Activated T-helper 17 cell treated with anti-CD3 and anti-CD28 coated beads, Interleukin-2, amount 50 U/mL, for 72 hours (primary cell): ENCODE measurements at regions not wholly inside any gene's neighbourhood (a gene's known extent, or its start where the extent isn't known, plus 50 kb on each side); places are given as distances from the start of the nearest gene placed in this dataset.

Experiments used
- ATAC-seq: fragments of 150-1000 bp; cut with Tn5 transposase; replicated peaks from 2 replicates; pipeline ENCODE4 v1.10.0; 2021; ENCODE audit warnings: mild to moderate bottlenecking, moderate library complexity
- H3K27ac Mint-ChIP-seq: one replicate; pipeline ENCODE4 v1.8.0; 2022; ENCODE audit warnings: mixed read lengths
- H3K27me3 Mint-ChIP-seq: one replicate; pipeline ENCODE4 v1.8.0; 2022; ENCODE audit warnings: mixed read lengths
- H3K36me3 Mint-ChIP-seq: one replicate; pipeline ENCODE4 v1.8.0; 2022; ENCODE audit warnings: low read depth, mild to moderate bottlenecking, mixed read lengths
- H3K4me1 Mint-ChIP-seq: one replicate; pipeline ENCODE4 v1.8.0; 2022; ENCODE audit warnings: mixed read lengths
- H3K4me3 Mint-ChIP-seq: one replicate; pipeline ENCODE4 v1.8.0; 2022; ENCODE audit warnings: mild to moderate bottlenecking, mixed read lengths
- H3K9me3 Mint-ChIP-seq: one replicate; pipeline ENCODE4 v1.8.0; 2022; ENCODE audit warnings: mixed read lengths

GRCh38 chr2:129299756-129300155 is 679.7 kb upstream of the RAB6C start:
- Mint-ChIP-seq H3K4me3 (no peak overlapping the region), H3K27ac (no peak overlapping the region), H3K36me3 (no peaks in the 10 kb centered on the region), H3K9me3 (no peaks in the 10 kb centered on the region), H3K27me3 (no peaks in the 10 kb centered on the region), H3K4me1 (no peaks in the 10 kb centered on the region)
- ATAC-seq, result no peak

DNA sequence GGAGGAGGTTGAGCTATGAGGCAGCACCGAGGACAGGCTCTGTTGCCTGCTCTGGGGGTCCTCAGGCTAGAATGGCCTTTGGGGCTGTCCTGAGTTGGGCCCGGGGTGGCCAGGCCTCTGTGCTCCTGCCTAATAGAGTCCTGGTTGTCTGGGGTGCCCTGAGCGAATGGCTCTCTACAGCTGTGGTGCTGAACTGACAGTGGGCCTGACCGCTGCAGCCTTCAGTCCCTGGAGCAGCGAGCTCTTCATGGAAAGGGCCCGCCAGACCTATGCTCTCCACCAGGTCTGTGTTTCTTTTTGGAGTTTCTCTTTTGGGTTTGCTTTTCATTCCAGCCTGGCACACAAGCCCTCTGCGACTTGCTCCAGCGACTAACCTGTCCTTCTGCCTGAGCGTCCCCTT is 679.0 kb upstream of the RAB6C start:
- Mint-ChIP-seq H3K4me3 (no peak overlapping the region), H3K27me3 (no peaks in the 10 kb centered on the region), H3K27ac (no peak overlapping the region), H3K9me3 (no peaks in the 10 kb centered on the region), H3K4me1 (no peaks in the 10 kb centered on the region), H3K36me3 (no peaks in the 10 kb centered on the region)
- no peak for ATAC-seq

GRCh38 chr2:129301431-129301913 is 678.0 kb upstream of the RAB6C start:
- Mint-ChIP-seq H3K36me3 (no peaks in the 10 kb centered on the region), H3K27me3 (no peaks in the 10 kb centered on the region), H3K9me3 (no peaks in the 10 kb centered on the region), H3K27ac (no peak overlapping the region), H3K4me3 (no peak overlapping the region), H3K4me1 (no peaks in the 10 kb centered on the region)
- no peak for ATAC-seq

- Mint-ChIP-seq H3K27me3 (no peaks in the 10 kb centered on the region), H3K4me3 (no peak overlapping the region), H3K4me1 (no peaks in the 10 kb centered on the region), H3K9me3 (no peaks in the 10 kb centered on the region), H3K36me3 (no peaks in the 10 kb centered on the region), H3K27ac (no peak overlapping the region)
- ATAC-seq, result no peak
Observed at GRCh38 chr2:129302106-129302505, 677.4 kb upstream of the RAB6C start.

- Mint-ChIP-seq H3K27ac (no peak overlapping the region), H3K27me3 (no peaks in the 10 kb centered on the region)
- no peak for ATAC-seq
Observed at GRCh38 chr2:129302561-129303183, 676.8 kb upstream of the RAB6C start.

DNA sequence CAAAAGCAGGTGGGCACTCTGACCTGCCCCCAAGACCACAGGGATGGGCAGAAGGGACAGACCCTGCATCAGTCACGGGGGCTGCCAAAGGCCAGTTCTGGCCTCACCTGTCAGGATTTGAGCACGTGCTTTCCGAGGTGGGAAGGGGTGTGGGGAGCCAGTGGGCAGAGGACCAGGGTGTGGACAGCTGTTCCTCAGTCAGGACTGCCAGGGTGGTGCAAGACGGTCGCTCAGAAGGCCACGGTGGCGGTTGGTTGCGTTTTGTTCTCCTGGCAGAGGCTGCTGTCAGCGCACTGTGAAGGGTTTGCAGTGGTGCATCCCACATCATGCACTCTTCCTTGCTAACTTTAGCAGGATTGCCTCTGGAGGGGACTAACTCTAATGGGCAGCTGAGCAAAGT is 665.3 kb upstream of the RAB6C start:
- Mint-ChIP-seq H3K9me3 (no peaks in the 10 kb centered on the region), H3K4me1 (no peaks in the 10 kb centered on the region), H3K27ac (no peak overlapping the region), H3K36me3 (no peaks in the 10 kb centered on the region), H3K4me3 (no peak overlapping the region), H3K27me3 (no peaks in the 10 kb centered on the region)
- no peak for ATAC-seq

More at GRCh38 chr2:129302561-129303183, 676.8 kb upstream of the RAB6C start:
- H3K36me3 Mint-ChIP-seq, result no peaks in the 10 kb centered on the region
- H3K4me3 Mint-ChIP-seq, result no peak overlapping the region
- H3K4me1 Mint-ChIP-seq, result no peaks in the 10 kb centered on the region
- no peaks in the 10 kb centered on the region for H3K9me3 Mint-ChIP-seq

DNA sequence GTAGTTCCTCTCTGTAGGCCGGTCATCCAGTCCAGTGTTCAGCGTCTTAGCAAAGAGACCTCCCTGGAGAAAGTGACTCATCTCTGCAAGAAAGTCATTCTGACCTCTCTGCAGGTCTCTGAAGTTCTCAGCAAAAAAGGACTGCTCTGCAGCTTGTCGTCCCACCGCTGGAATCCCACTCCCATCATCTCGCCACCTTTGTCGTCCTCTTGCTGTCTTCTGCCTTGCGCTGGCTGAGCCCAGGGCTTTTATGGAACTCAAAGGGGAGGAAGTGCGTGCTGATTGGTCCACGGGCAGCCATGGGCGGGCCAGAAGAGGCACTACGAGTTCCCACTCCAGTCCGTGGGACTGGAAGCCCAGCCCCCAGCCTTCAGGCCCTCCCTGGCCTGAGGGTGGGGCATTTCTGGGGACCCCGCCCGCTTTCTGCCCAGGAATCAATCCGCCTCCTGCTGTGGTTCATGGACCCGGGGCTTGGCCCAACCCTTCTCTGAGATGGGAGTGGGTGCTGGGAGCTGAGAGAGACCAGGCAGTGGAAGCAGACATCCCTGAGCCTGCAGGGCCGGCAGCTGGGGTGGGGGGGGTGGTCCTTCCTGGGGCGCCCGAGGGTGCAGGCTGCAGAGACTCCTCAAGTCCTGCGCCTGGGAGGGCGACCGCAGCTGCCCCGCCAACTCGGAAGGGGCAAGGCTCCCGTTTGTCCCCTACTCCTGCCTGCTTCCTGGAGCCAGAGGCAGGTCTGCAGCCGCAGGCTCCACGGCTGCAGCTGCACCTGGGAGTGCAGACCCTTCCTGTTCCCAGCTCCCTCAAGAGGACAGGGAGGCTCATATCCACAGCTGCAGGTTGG is 660.7 kb upstream of the RAB6C start:
- Mint-ChIP-seq H3K4me1 (no peaks in the 10 kb centered on the region), H3K4me3 (no peak overlapping the region), H3K9me3 (no peaks in the 10 kb centered on the region), H3K27me3 (no peaks in the 10 kb centered on the region), H3K36me3 (no peaks in the 10 kb centered on the region), H3K27ac (no peak overlapping the region)
- ATAC-seq, result no peak

- Mint-ChIP-seq H3K27me3 (no peaks in the 10 kb centered on the region), H3K27ac (no peak overlapping the region), H3K4me1 (no peaks in the 10 kb centered on the region), H3K4me3 (no peak overlapping the region), H3K36me3 (no peaks in the 10 kb centered on the region), H3K9me3 (no peaks in the 10 kb centered on the region)
- ATAC-seq, result no peak
Observed at GRCh38 chr2:129319422-129319717, 660.1 kb upstream of the RAB6C start.

DNA sequence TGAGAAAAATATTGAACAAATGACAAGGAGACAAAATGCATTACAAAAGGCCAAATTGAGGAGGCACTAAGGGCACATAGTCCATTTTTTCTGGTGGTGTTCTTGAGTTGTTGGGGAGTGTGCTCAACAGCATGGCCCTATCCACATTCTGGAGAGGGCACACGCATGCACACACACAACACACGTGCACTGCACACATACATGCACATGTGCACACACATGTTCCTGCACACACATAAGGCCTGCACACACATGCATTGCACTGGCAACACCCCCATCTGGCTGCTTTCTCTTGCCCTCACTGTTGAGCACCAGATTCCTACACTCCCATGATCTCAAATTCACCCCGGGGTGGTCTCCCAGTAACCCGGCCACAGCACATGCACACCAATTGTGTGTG is 659.2 kb upstream of the RAB6C start:
- Mint-ChIP-seq H3K27ac (no peak overlapping the region), H3K27me3 (no peaks in the 10 kb centered on the region)

DNA sequence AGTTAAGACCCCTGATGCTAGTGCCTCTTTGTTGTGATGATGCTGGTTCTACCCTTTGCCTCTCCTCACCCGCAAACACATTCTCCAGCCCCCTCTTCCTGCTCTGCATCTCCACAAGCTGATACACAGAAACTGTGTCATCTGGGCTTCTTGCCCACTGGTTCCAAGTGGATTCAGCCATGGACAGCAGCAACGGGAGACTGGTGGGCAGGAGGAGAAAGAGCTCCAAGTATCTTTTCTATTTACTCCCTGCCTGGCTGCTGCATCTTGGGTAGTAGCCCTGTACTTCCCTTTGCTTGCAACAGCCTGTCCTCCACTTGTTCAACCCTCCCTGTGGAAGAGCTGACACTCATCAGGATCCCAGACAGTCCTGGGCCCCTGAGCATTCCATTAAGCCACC is 655.1 kb upstream of the RAB6C start:
- Mint-ChIP-seq H3K4me3 (no peak overlapping the region), H3K27ac (no peak overlapping the region), H3K4me1 (no peaks in the 10 kb centered on the region), H3K9me3 (peaks cover 5% of the 10 kb centered on the region), H3K27me3 (no peaks in the 10 kb centered on the region), H3K36me3 (no peaks in the 10 kb centered on the region)
- no peak for ATAC-seq

More for the DNA sequence above, 659.2 kb upstream of the RAB6C start:
- no peak overlapping the region for H3K4me3 Mint-ChIP-seq
- H3K4me1 Mint-ChIP-seq, result no peaks in the 10 kb centered on the region
- no peaks in the 10 kb centered on the region for H3K36me3 Mint-ChIP-seq
- no peak for ATAC-seq
- no peaks in the 10 kb centered on the region for H3K9me3 Mint-ChIP-seq

DNA sequence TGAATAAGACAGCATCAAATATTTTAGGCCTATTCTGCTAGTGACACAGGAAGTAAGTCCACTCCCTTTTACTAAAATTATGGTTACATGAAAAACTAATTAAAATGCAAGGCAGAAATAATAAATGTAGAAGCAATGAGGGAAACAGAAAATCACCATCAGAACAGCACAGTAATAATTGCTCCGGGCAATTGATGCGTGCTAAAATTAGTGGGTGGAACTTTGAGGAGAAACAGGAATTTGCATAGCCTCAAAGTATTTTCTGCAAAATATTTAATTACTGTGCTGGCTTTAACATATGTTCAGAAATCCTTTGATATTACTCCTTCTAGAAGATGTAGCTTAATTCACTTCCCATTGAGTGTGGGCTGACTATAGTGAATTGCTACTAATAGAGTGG is 654.3 kb upstream of the RAB6C start:
- H3K27ac Mint-ChIP-seq, result no peak overlapping the region
- no peak for ATAC-seq
- H3K4me1 Mint-ChIP-seq, result no peaks in the 10 kb centered on the region
- H3K36me3 Mint-ChIP-seq, result no peaks in the 10 kb centered on the region
- peaks cover 7% of the 10 kb centered on the region for H3K9me3 Mint-ChIP-seq
- H3K4me3 Mint-ChIP-seq, result no peak overlapping the region
- no peaks in the 10 kb centered on the region for H3K27me3 Mint-ChIP-seq

DNA sequence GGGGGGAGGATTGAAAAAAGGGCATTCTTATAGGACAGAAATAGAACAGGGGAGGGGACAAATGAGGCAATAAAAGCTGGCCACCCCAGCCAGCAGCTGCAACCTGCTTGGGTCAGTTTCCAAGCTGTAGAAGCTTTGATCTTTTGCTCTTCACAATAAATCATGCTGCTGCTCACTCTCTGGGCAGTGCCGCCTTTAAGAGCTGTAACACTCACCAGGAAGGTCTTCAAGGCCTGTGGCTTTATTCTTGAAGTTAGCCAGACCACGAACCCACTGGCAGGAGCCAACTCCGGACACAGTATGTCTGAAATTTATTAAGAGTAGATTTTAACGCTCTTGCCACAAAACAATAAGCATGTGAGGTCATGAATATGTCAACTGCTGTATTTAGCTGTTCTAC is 649.9 kb upstream of the RAB6C start:
- Mint-ChIP-seq H3K36me3 (no peaks in the 10 kb centered on the region), H3K27me3 (no peaks in the 10 kb centered on the region), H3K4me1 (no peaks in the 10 kb centered on the region)

GRCh38 chr2:129330504-129330903 is 649.0 kb upstream of the RAB6C start:
- H3K27ac Mint-ChIP-seq, result no peak overlapping the region
- no peaks in the 10 kb centered on the region for H3K27me3 Mint-ChIP-seq
- H3K36me3 Mint-ChIP-seq, result no peaks in the 10 kb centered on the region
- peaks cover 7% of the 10 kb centered on the region for H3K9me3 Mint-ChIP-seq
- ATAC-seq, result no peak
- H3K4me3 Mint-ChIP-seq, result no peak overlapping the region
- H3K4me1 Mint-ChIP-seq, result no peaks in the 10 kb centered on the region

More for the DNA sequence above, 649.9 kb upstream of the RAB6C start:
- ATAC-seq, result no peak
- H3K4me3 Mint-ChIP-seq, result no peak overlapping the region
- H3K27ac Mint-ChIP-seq, result no peak overlapping the region
- peaks cover 7% of the 10 kb centered on the region for H3K9me3 Mint-ChIP-seq

GRCh38 chr2:129331638-129332037 is 647.8 kb upstream of the RAB6C start:
- no peak for ATAC-seq
- H3K27ac Mint-ChIP-seq, result no peak overlapping the region
- H3K4me3 Mint-ChIP-seq, result no peak overlapping the region
- H3K9me3 Mint-ChIP-seq, result peaks cover 7% of the 10 kb centered on the region
- H3K4me1 Mint-ChIP-seq, result no peaks in the 10 kb centered on the region
- no peaks in the 10 kb centered on the region for H3K36me3 Mint-ChIP-seq
- H3K27me3 Mint-ChIP-seq, result no peaks in the 10 kb centered on the region

GRCh38 chr2:129334128-129334527 is 645.3 kb upstream of the RAB6C start:
- no peak for ATAC-seq
- Mint-ChIP-seq H3K9me3 (peaks cover 4% of the 10 kb centered on the region), H3K36me3 (no peaks in the 10 kb centered on the region)

More at GRCh38 chr2:129334128-129334527, 645.3 kb upstream of the RAB6C start:
- Mint-ChIP-seq H3K4me1 (no peaks in the 10 kb centered on the region), H3K27ac (no peak overlapping the region), H3K4me3 (no peak overlapping the region), H3K27me3 (no peaks in the 10 kb centered on the region)
